CD4-positive, alpha-beta T cell treated with Interleukin-4 for 4 hours (primary cell): ENCODE measurements at regions not wholly inside any gene's neighbourhood (a gene's known extent, or its start where the extent isn't known, plus 50 kb on each side); places are given as distances from the start of the nearest gene placed in this dataset.
"Not testable (repeated sequence)": the region's sequence is repeated elsewhere in the genome, so short reads cannot be mapped to it uniquely, and the experiment has no call there.

ENCODE experiments used
- DNase-seq: peaks from one replicate; pipeline ENCODE4 v3.0.0-alpha.2; 2020

GRCh38 chr9:33740075-33740474 lies 55.3 kb upstream of the PRSS3 start:
- DNase-seq: no peak

DNA sequence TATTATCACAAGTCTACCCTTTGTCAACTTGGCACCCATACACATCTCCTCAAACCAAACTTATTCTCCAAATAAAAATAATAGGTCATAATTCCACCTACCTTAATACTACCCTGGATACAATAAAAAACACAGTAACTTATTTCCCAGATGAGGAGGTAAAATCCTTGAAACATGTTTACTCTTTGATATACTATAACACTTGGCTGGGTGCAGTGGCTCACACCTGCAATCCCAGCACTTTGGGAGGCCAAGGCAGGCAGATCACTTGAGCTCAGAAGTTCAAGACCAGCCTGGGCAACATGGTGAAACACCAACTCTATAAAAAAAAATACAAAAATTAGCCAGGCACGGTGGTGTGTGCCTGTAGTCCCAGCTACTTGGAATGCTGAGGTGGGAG lies 54.4 kb upstream of the PRSS3 start:
- DNase-seq: not testable (repeated sequence)

DNA sequence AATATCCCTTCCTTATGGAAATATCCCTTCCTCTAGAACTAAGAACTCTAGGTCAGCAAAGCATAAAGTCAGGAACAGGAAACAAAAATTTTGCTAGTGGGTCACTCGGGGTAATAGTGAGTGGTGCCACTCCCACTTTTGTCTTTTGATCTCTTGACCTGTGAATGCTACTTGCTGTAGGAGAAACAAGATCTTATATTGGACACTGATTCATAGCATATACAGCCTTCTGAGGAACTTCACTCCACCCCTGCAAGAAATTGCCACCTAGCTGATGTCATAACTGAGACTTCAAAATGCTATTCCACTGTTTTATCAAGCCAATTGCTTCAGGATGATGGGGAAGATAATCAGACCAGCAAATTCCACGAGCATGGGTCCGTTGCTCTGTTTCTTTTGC lies 53.3 kb upstream of the PRSS3 start:
- DNase-seq: no peak

GRCh38 chr9:33742519-33742918 lies 52.8 kb upstream of the PRSS3 start:
- DNase-seq: no peak
